Chondrocyte (in vitro differentiated cells): ENCODE measurements at regions not wholly inside any gene's neighbourhood (a gene's known extent, or its start where the extent isn't known, plus 50 kb on each side); places are given as distances from the start of the nearest gene placed in this dataset.

Experiments used
- DNase-seq: peaks from one replicate; pipeline ENCODE4 v3.0.0; 2021; ENCODE audit warnings: mixed read lengths, low spot score
- H3K27ac Mint-ChIP-seq: one replicate; pipeline ENCODE4 v1.8.0; 2021; ENCODE audit warnings: mild to moderate bottlenecking, moderate library complexity, mixed read lengths; ENCODE audit not compliant: unreplicated experiment
- H3K27me3 Mint-ChIP-seq: 2 replicates; pipeline ENCODE4 v1.8.0; 2021; ENCODE audit warnings: low read depth, mixed read lengths
- H3K36me3 Mint-ChIP-seq: 2 replicates; pipeline ENCODE4 v1.8.0; 2021; ENCODE audit warnings: low read depth, mixed read lengths
- H3K4me1 Mint-ChIP-seq: 2 replicates; pipeline ENCODE4 v1.8.0; 2021; ENCODE audit warnings: low read depth, mild to moderate bottlenecking, mixed read lengths
- H3K4me3 Mint-ChIP-seq: one replicate; pipeline ENCODE4 v1.8.0; 2021; ENCODE audit warnings: mild to moderate bottlenecking, moderate library complexity, mixed read lengths; ENCODE audit not compliant: unreplicated experiment
- H3K9me3 Mint-ChIP-seq: 2 replicates; pipeline ENCODE4 v1.8.0; 2021; ENCODE audit warnings: low read depth, mixed read lengths
- CTCF ChIP-seq: fragments of 200-600 bp; sonication (generic); IDR thresholded peaks from 2 replicates; pipeline ENCODE4 v1.5.0; 2021; ENCODE audit warnings: antibody characterized with exemption, mild to moderate bottlenecking, moderate library complexity

GRCh38 chr5:19256036-19256435, 732.0 kb downstream of the CDH18 start:
- H3K27ac Mint-ChIP-seq: no peak overlapping the region
- no peaks in the 10 kb centered on the region for H3K36me3 Mint-ChIP-seq
- H3K4me1 Mint-ChIP-seq: no peaks in the 10 kb centered on the region
- H3K9me3 Mint-ChIP-seq: peaks cover 7% of the 10 kb centered on the region
- DNase-seq: no peak
- TF ChIP-seq CTCF: no peak
- H3K4me3 Mint-ChIP-seq: no peak overlapping the region
- no peaks in the 10 kb centered on the region for H3K27me3 Mint-ChIP-seq

GRCh38 chr5:19258686-19259085, 729.3 kb downstream of the CDH18 start:
- Mint-ChIP-seq H3K27ac (no peak overlapping the region), H3K4me1 (no peaks in the 10 kb centered on the region), H3K4me3 (no peak overlapping the region), H3K27me3 (no peaks in the 10 kb centered on the region), H3K36me3 (no peaks in the 10 kb centered on the region), H3K9me3 (peaks cover 7% of the 10 kb centered on the region)
- DNase-seq: no peak
- TF ChIP-seq CTCF: no peak

GRCh38 chr5:19261879-19262278, 726.1 kb downstream of the CDH18 start:
- H3K4me1 Mint-ChIP-seq: no peaks in the 10 kb centered on the region
- no peak overlapping the region for H3K27ac Mint-ChIP-seq
- no peak for DNase-seq
- H3K4me3 Mint-ChIP-seq: no peak overlapping the region
- no peaks in the 10 kb centered on the region for H3K36me3 Mint-ChIP-seq
- no peak for TF ChIP-seq CTCF
- peaks cover 7% of the 10 kb centered on the region for H3K9me3 Mint-ChIP-seq
- no peaks in the 10 kb centered on the region for H3K27me3 Mint-ChIP-seq

DNA sequence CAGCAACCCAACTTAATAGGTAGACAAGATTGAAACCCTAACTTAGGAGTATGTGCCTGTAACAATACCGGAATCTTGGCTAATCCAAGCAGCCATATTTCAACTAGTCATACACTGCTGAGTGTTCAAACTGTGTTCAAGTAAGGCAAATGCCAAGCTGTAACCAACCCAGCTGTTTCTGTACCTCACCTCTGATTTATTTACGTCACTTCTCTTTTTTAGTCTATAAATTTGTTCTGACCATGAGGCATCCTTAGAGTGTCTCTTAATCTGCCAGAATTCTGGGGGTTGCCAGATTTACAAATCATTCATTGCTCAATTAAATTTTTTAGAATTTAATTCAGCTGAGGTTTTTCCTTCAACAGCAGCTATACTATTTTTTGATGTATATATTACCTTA, 723.2 kb downstream of the CDH18 start:
- Mint-ChIP-seq H3K9me3 (peaks cover 2% of the 10 kb centered on the region), H3K27me3 (no peaks in the 10 kb centered on the region), H3K36me3 (no peaks in the 10 kb centered on the region), H3K27ac (no peak overlapping the region), H3K4me3 (no peak overlapping the region), H3K4me1 (no peaks in the 10 kb centered on the region)
- no peak for TF ChIP-seq CTCF
- DNase-seq: no peak

- Mint-ChIP-seq H3K4me1 (no peaks in the 10 kb centered on the region), H3K36me3 (no peaks in the 10 kb centered on the region), H3K9me3 (no peaks in the 10 kb centered on the region), H3K27ac (no peak overlapping the region), H3K4me3 (no peak overlapping the region), H3K27me3 (no peaks in the 10 kb centered on the region)
- TF ChIP-seq CTCF: no peak
- DNase-seq: no peak
These were observed 721.2 kb downstream of the CDH18 start for GRCh38 chr5:19266791-19267190.
